B cell (primary cell): ENCODE measurements at regions not wholly inside any gene's neighbourhood (a gene's known extent, or its start where the extent isn't known, plus 50 kb on each side); places are given as distances from the start of the nearest gene placed in this dataset.

ENCODE experiments used
- ATAC-seq: fragments of 200-7000 bp; cut with Tn5 transposase; one replicate; pipeline ENCODE4 v1.10.0; 2021; ENCODE audit warnings: low read depth, mild to moderate bottlenecking, moderate number of reproducible peaks, moderate library complexity
- CTCF ChIA-PET: fragments of 350-600 bp; sonication (Branson Sonifier 250); formaldehyde crosslinking; loops from one replicate; lab custom pipeline; 2021; ENCODE audit warnings: antibody characterized with exemption, inconsistent platforms; lab: Charles Lee
- POLR2A ChIA-PET: fragments of 350-600 bp; sonication (Branson Sonifier 250); formaldehyde crosslinking; loops from one replicate; lab custom pipeline; 2021; ENCODE audit warnings: antibody characterized with exemption; lab: Charles Lee
- DNase-seq: peaks from one replicate; pipeline ENCODE4 v3.0.0; 2013
- H2AFZ ChIP-seq: 2 replicates; pipeline ENCODE4 v1.6.1; 2012; ENCODE audit warnings: mild to moderate bottlenecking, low read depth, low read length; ENCODE audit not compliant: insufficient read depth, poor library complexity, severe bottlenecking
- H3K27ac ChIP-seq, 2 donors: 1 replicate in 1 of 2; 2 replicates in 1 of 2; pipeline ENCODE4 v1.5.1; 2012 to 2013; ENCODE audit warnings: low read length in 2 of 2, mild to moderate bottlenecking in 2 of 2, moderate library complexity in 1 of 2
- H3K27me3 ChIP-seq, 4 experiments: fragments of 200-600 bp in 1 of 4; sonication (generic) in 1 of 4; replicated peaks in 1 of 4; 1 replicate in 2 of 4; 2 replicates in 2 of 4; pipeline versions ENCODE4 v1.6.1 to v1.7.0; 2013 to 2016; ENCODE audit warnings: low read length in 3 of 4, mild to moderate bottlenecking in 2 of 4, mixed read lengths in 1 of 4, moderate library complexity in 1 of 4; ENCODE audit not compliant: insufficient read depth in 4 of 4, control insufficient read depth in 3 of 4; ENCODE audit errors: control extremely low read depth in 1 of 4
- H3K36me3 ChIP-seq, 2 experiments: replicated peaks in 1 of 2; 1 replicate in 1 of 2; 2 replicates in 1 of 2; pipeline versions ENCODE4 v1.6.1 to v1.7.1; 2013; ENCODE audit warnings: low read length in 1 of 2; ENCODE audit not compliant: insufficient read depth in 2 of 2, control insufficient read depth in 1 of 2; ENCODE audit errors: control extremely low read depth in 1 of 2, extremely low read depth in 1 of 2
- H3K4me1 ChIP-seq, 2 donors: fragments of 200-600 bp in 1 of 2; sonication (generic) in 1 of 2; 1 replicate in 1 of 2; 2 replicates in 1 of 2; pipeline versions ENCODE4 v1.5.1 to v1.6.1; 2013 to 2017; ENCODE audit warnings: low read length in 2 of 2; ENCODE audit not compliant: control insufficient read depth in 2 of 2, insufficient read depth in 2 of 2
- H3K4me2 ChIP-seq: replicated peaks from 2 replicates; pipeline ENCODE3; 2012; ENCODE audit warnings: mild to moderate bottlenecking, low read depth, low read length; ENCODE audit not compliant: poor library complexity, severe bottlenecking
- H3K4me3 ChIP-seq, 5 experiments: fragments of 200-600 bp in 1 of 5; sonication (generic) in 1 of 5; 1 replicate in 3 of 5; 2 replicates in 2 of 5; pipeline versions ENCODE4 v1.5.1 to v1.7.0; 2011 to 2016; ENCODE audit warnings: low read length in 4 of 5, mild to moderate bottlenecking in 4 of 5, low read depth in 2 of 5, control low read depth in 1 of 5, moderate library complexity in 1 of 5; ENCODE audit not compliant: insufficient read depth in 1 of 5; ENCODE audit errors: control extremely low read depth in 1 of 5, extremely low read depth in 1 of 5
- H3K79me2 ChIP-seq: fragments of 200-600 bp; sonication (generic); one replicate; pipeline ENCODE4 v1.6.0; 2016; ENCODE audit warnings: low read length; ENCODE audit not compliant: control insufficient read depth, insufficient read depth
- H3K9ac ChIP-seq: fragments of 200-600 bp; sonication (generic); 2 replicates; pipeline ENCODE4 v1.6.1; 2017; ENCODE audit warnings: mild to moderate bottlenecking, low read length, moderate library complexity
- H3K9me3 ChIP-seq, 3 donors: one replicate each; pipeline versions ENCODE4 v1.6.1 to v1.7.1; 2013; ENCODE audit warnings: low read length in 2 of 3; ENCODE audit not compliant: control insufficient read depth in 2 of 3, insufficient read depth in 1 of 3; ENCODE audit errors: control extremely low read depth in 1 of 3
- H4K20me1 ChIP-seq: 2 replicates; pipeline ENCODE4 v1.6.0; 2012; ENCODE audit warnings: mild to moderate bottlenecking, low read length; ENCODE audit not compliant: insufficient read depth, control insufficient read depth, poor library complexity, severe bottlenecking
- H3K27ac Mint-ChIP-seq: one replicate; pipeline ENCODE4 v1.8.0; 2021; ENCODE audit warnings: mixed read lengths
- H3K27me3 Mint-ChIP-seq: one replicate; pipeline ENCODE4 v1.8.0; 2021; ENCODE audit warnings: mixed read lengths
- H3K4me1 Mint-ChIP-seq: one replicate; pipeline ENCODE4 v1.8.0; 2021; ENCODE audit warnings: mixed read lengths
- H3K4me3 Mint-ChIP-seq: one replicate; pipeline ENCODE4 v1.8.0; 2021; ENCODE audit warnings: mixed read lengths
- H3K9me3 Mint-ChIP-seq: one replicate; pipeline ENCODE4 v1.8.0; 2022; ENCODE audit warnings: mixed read lengths; ENCODE audit not compliant: insufficient read depth
- EZH2 ChIP-seq: IDR thresholded peaks from 2 replicates; pipeline ENCODE4 v1.6.1; 2012; ENCODE audit warnings: borderline replicate concordance, low read depth, mild to moderate bottlenecking, moderate library complexity, low read length; ENCODE audit not compliant: insufficient read depth, poor library complexity, severe bottlenecking
- WGBS: methylation state at CpG from one replicate; pipeline ENCODE4 v1.1.5; 2013; ENCODE audit warnings: missing lambda C conversion rate; ENCODE audit not compliant: insufficient coverage; 5-methylcytosine and 5-hydroxymethylcytosine counted together
- intact Hi-C: fragments of 100-400 bp; cut with micrococcal nuclease; formaldehyde crosslinking; loops from one replicate; pipeline ENCODE4 v1.10.0; 2022
- TF ChIP-seq, protein P1 (sequence below): fragments of 200-600 bp; IDR thresholded peaks from one replicate; pipeline ENCODE4 v1.8.0; 2022; ENCODE audit warnings: antibody characterized with exemption, mild to moderate bottlenecking

GRCh38 chr3:137163241-137163871 is 205.6 kb downstream of the IL20RB start:
- Histone ChIP-seq H3K36me3 (no peaks in the 10 kb centered on the region), H3K4me3 (no peak overlapping the region), H3K27me3 (no peaks in the 10 kb centered on the region), H3K4me2 (no peak overlapping the region), H2AFZ (no peak overlapping the region), H3K4me1 (no peaks in the 10 kb centered on the region), H3K79me2 (no peaks in the 10 kb centered on the region), H4K20me1 (no peaks in the 10 kb centered on the region), H3K27ac (no peak overlapping the region), H3K9ac (no peak overlapping the region), H3K9me3 (no peaks in the 10 kb centered on the region)
- Mint-ChIP-seq H3K27me3 (peaks cover 8% of the 10 kb centered on the region), H3K4me1 (no peaks in the 10 kb centered on the region), H3K27ac (no peak overlapping the region), H3K9me3 (no peaks in the 10 kb centered on the region), H3K4me3 (no peak overlapping the region)
- ChIA-PET CTCF (interaction anchor here (0.7 kb wide), 1 partner anchor 38 kb away, joined by 4 read pairs; no protein-coding TSS in a partner anchor), POLR2A (no interaction called here)
- ATAC-seq = no peak
- 50% methylated on average over 1 of the region's 6 CpGs for WGBS
- intact Hi-C loops = no loop called here
- no peak for DNase-seq
- TF ChIP-seq, protein P1, sequence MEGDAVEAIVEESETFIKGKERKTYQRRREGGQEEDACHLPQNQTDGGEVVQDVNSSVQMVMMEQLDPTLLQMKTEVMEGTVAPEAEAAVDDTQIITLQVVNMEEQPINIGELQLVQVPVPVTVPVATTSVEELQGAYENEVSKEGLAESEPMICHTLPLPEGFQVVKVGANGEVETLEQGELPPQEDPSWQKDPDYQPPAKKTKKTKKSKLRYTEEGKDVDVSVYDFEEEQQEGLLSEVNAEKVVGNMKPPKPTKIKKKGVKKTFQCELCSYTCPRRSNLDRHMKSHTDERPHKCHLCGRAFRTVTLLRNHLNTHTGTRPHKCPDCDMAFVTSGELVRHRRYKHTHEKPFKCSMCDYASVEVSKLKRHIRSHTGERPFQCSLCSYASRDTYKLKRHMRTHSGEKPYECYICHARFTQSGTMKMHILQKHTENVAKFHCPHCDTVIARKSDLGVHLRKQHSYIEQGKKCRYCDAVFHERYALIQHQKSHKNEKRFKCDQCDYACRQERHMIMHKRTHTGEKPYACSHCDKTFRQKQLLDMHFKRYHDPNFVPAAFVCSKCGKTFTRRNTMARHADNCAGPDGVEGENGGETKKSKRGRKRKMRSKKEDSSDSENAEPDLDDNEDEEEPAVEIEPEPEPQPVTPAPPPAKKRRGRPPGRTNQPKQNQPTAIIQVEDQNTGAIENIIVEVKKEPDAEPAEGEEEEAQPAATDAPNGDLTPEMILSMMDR = no peak
- TF ChIP-seq EZH2 = no peak

GRCh38 chr3:137163958-137164357 is 206.2 kb downstream of the IL20RB start:
- CTCF ChIA-PET = no interaction called here
- Histone ChIP-seq H3K4me2 (no peak overlapping the region), H3K36me3 (no peaks in the 10 kb centered on the region), H3K9me3 (no peaks in the 10 kb centered on the region), H3K9ac (no peak overlapping the region), H2AFZ (no peak overlapping the region), H3K4me3 (no peak overlapping the region), H4K20me1 (no peaks in the 10 kb centered on the region), H3K27me3 (no peaks in the 10 kb centered on the region), H3K79me2 (no peaks in the 10 kb centered on the region), H3K4me1 (no peaks in the 10 kb centered on the region), H3K27ac (no peak overlapping the region)
- Mint-ChIP-seq H3K27ac (no peak overlapping the region), H3K4me1 (no peaks in the 10 kb centered on the region), H3K4me3 (no peak overlapping the region), H3K27me3 (peaks cover 8% of the 10 kb centered on the region), H3K9me3 (no peaks in the 10 kb centered on the region)
- intact Hi-C loops = no loop called here
- DNase-seq = no peak
- ATAC-seq = no peak
- no peak for TF ChIP-seq EZH2
- TF ChIP-seq, protein P1 = no peak
- POLR2A ChIA-PET = no interaction called here
